ENCODE measurements at regions not wholly inside any gene's neighbourhood (a gene's known extent, or its start where the extent isn't known, plus 50 kb on each side); places are given as distances from the start of the nearest gene placed in this dataset.

DNA sequence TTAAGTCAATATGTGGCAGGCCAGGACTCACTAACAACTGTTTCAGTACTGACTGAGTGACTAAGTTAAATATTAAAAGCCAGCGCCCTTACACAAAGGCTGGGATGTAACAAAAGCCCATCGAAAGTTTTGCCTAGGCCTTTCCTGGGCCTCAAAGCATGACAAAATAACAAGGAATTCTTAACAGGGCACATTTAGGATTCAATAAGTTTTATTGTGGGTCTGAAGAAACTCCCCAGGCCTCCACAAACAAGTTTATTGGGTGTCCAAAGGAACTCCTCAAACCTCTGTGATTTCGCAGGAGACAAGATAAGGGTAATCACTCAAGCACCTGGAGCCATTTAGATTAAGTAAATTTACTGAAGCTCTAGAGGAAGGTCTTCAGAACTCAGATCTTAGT lies 130.7 kb upstream of the SGCG start:
- TF ChIP-seq, protein P1, sequence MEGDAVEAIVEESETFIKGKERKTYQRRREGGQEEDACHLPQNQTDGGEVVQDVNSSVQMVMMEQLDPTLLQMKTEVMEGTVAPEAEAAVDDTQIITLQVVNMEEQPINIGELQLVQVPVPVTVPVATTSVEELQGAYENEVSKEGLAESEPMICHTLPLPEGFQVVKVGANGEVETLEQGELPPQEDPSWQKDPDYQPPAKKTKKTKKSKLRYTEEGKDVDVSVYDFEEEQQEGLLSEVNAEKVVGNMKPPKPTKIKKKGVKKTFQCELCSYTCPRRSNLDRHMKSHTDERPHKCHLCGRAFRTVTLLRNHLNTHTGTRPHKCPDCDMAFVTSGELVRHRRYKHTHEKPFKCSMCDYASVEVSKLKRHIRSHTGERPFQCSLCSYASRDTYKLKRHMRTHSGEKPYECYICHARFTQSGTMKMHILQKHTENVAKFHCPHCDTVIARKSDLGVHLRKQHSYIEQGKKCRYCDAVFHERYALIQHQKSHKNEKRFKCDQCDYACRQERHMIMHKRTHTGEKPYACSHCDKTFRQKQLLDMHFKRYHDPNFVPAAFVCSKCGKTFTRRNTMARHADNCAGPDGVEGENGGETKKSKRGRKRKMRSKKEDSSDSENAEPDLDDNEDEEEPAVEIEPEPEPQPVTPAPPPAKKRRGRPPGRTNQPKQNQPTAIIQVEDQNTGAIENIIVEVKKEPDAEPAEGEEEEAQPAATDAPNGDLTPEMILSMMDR (IDR thresholded peaks at IDR 0.05): no peak
- TF ChIP-seq EP300 (IDR thresholded peaks at IDR 0.05): no peak
